ENCODE measurements at regions not wholly inside any gene's neighbourhood (a gene's known extent, or its start where the extent isn't known, plus 50 kb on each side); places are given as distances from the start of the nearest gene placed in this dataset.

DNA sequence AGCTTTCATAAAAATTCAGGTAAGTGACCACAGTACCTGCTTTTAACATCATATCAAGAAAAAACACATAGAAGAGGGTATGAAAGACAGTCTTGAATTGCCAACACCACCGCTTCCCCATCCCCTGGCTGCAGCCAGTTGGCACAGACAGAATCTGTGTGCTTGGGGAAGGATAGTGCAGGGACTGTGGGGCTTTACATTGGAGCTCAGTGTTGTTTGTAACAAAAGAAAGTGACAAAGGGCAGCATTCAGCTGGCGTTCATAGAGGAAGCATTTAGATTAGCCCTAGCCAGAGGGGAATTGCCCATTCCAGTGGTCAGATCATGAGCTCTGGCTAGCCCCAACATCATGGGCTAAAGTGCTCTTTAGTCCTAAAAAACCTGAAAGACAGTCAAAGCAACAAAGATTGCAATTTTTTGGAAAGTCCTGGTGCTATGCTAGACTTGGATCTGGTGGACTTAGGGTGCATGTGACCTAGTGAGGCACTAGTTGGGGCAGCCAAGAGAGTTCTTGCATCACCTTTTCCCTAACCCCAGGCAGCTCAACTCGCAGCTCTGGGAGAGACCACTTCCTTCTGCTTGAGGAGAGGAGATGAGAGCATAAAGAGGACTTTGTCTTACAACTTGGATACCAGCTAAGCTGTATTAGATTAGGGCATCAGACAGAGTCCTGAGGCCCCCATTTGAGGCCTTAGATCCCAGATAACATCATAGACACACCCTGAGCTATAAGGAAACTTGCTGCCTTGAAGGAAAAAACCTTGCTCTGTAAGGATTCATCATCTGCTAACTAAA, 1602.4 kb upstream of the ADGRL3 start:
- Histone ChIP-seq H3K4me3 (no peak overlapping the region), H3K27ac (replicated peaks in 1 of 4) (no peak overlapping the region), H3K4me1 (no peaks in the 10 kb centered on the region), H3K9me3 (no peaks in the 10 kb centered on the region), H3K36me3 (no peaks in the 10 kb centered on the region), H3K27me3 (no peaks in the 10 kb centered on the region)
- DNase-seq (ENCODE audit: extremely low spot score) = no peak
- TF ChIP-seq POLR2A (IDR thresholded peaks at IDR 0.05; ENCODE audit: low read depth) (no peak), POLR2AphosphoS5 (IDR thresholded peaks at IDR 0.05) (no peak), EP300 (IDR thresholded peaks at IDR 0.05) (no peak)
- TF ChIP-seq, protein P1, sequence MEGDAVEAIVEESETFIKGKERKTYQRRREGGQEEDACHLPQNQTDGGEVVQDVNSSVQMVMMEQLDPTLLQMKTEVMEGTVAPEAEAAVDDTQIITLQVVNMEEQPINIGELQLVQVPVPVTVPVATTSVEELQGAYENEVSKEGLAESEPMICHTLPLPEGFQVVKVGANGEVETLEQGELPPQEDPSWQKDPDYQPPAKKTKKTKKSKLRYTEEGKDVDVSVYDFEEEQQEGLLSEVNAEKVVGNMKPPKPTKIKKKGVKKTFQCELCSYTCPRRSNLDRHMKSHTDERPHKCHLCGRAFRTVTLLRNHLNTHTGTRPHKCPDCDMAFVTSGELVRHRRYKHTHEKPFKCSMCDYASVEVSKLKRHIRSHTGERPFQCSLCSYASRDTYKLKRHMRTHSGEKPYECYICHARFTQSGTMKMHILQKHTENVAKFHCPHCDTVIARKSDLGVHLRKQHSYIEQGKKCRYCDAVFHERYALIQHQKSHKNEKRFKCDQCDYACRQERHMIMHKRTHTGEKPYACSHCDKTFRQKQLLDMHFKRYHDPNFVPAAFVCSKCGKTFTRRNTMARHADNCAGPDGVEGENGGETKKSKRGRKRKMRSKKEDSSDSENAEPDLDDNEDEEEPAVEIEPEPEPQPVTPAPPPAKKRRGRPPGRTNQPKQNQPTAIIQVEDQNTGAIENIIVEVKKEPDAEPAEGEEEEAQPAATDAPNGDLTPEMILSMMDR (IDR thresholded peaks at IDR 0.05) = no peak
- intact Hi-C loops (cut with DNase I) = no loop called here
- 69% methylated on average over 3 of the region's 3 CpGs for WGBS

DNA sequence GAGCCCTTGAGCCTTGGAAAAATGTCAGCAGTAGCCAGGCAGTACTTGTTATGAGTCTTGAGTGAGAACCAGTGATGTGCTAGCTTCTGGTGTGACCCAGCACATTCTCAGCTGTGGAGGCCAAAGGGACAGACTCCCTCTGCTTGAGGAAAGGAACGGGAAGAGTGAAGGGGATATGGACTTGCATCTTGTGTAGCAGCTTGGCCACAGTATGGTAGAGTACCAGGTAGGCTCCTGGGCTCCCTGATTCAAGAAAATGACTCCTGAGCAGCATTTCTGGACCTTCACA, 1601.9 kb upstream of the ADGRL3 start:
- TF ChIP-seq, protein P1 (IDR thresholded peaks at IDR 0.05) = no peak
- TF ChIP-seq POLR2AphosphoS5 (IDR thresholded peaks at IDR 0.05) = no peak
- TF ChIP-seq EP300 (IDR thresholded peaks at IDR 0.05) = no peak
- TF ChIP-seq POLR2A (IDR thresholded peaks at IDR 0.05; ENCODE audit: low read depth) = no peak
- intact Hi-C loops (cut with DNase I) = no loop called here
- Histone ChIP-seq H3K4me1 (no peaks in the 10 kb centered on the region), H3K27me3 (no peaks in the 10 kb centered on the region), H3K4me3 (no peak overlapping the region), H3K27ac (replicated peaks in 1 of 4) (no peak overlapping the region), H3K36me3 (no peaks in the 10 kb centered on the region), H3K9me3 (no peaks in the 10 kb centered on the region)
- DNase-seq (ENCODE audit: extremely low spot score) = no peak
- WGBS = 33% methylated on average over 1 of the region's 1 CpG

DNA sequence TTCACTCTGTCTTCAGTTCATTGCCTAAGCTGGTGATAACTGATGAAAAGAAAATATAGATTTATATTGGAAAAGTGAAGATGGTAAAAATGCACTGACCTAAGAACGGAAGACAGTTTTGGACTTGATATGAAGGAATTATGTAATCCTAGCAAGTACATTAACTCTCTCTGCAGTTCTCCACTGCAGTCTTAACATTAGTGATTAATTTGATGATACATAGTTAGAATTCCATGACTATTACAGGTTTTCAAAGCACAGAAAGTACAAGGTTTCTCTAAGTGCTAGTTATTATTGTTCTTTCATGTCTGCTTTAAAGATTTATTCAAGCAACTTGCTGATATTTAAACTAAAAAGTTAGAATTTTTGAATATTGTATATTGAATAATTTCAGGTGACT, 1591.7 kb upstream of the ADGRL3 start:
- no peak for TF ChIP-seq POLR2A (IDR thresholded peaks at IDR 0.05; ENCODE audit: low read depth)
- TF ChIP-seq, protein P1 (IDR thresholded peaks at IDR 0.05) = no peak
- no peak for TF ChIP-seq EP300 (IDR thresholded peaks at IDR 0.05)
- TF ChIP-seq POLR2AphosphoS5 (IDR thresholded peaks at IDR 0.05) = no peak
- no peak overlapping the region for H3K4me3 ChIP-seq
- WGBS = 22% methylated on average over 1 of the region's 1 CpG
- H3K4me1 ChIP-seq = peaks cover 0 to 15% (median 11%) of the 10 kb centered on the region in 4 donors
- no peaks in the 10 kb centered on the region for H3K36me3 ChIP-seq
- H3K27me3 ChIP-seq = no peaks in the 10 kb centered on the region
- DNase-seq (ENCODE audit: extremely low spot score) = no peak
- intact Hi-C loops (cut with DNase I) = no loop called here
- no peak overlapping the region for H3K27ac ChIP-seq (replicated peaks in 1 of 4)
- no peaks in the 10 kb centered on the region for H3K9me3 ChIP-seq

DNA sequence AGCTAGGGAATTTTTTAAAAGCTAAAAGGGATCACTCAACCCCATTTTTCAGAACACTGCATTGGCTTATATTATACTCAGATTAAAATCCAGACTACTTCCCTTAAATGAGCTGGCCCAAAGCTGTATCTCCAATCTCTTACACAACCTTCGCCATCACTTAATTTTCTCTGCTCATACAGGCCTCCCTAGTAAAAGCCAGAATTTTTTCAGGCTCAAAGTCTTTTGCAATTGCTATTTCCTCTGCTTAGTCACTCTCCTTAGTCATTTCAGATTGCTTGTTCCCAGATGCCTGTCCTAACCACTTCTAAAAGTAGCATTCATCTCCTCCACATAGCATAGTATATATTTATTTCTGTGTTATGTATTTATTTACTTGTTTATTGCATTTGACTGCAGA, 1587.9 kb upstream of the ADGRL3 start:
- Histone ChIP-seq H3K36me3 (no peaks in the 10 kb centered on the region), H3K9me3 (no peaks in the 10 kb centered on the region), H3K27me3 (no peaks in the 10 kb centered on the region), H3K4me1 (peaks cover 0 to 15% (median 11%) of the 10 kb centered on the region in 4 donors), H3K27ac (replicated peaks in 1 of 4) (no peak overlapping the region), H3K4me3 (no peak overlapping the region)
- TF ChIP-seq POLR2AphosphoS5 (IDR thresholded peaks at IDR 0.05) (no peak), EP300 (IDR thresholded peaks at IDR 0.05) (no peak), POLR2A (IDR thresholded peaks at IDR 0.05; ENCODE audit: low read depth) (no peak)
- TF ChIP-seq, protein P1 (IDR thresholded peaks at IDR 0.05) = no peak
- intact Hi-C loops (cut with DNase I) = no loop called here
- no peak for DNase-seq (ENCODE audit: extremely low spot score)
- 74% methylated on average over 1 of the region's 1 CpG for WGBS

DNA sequence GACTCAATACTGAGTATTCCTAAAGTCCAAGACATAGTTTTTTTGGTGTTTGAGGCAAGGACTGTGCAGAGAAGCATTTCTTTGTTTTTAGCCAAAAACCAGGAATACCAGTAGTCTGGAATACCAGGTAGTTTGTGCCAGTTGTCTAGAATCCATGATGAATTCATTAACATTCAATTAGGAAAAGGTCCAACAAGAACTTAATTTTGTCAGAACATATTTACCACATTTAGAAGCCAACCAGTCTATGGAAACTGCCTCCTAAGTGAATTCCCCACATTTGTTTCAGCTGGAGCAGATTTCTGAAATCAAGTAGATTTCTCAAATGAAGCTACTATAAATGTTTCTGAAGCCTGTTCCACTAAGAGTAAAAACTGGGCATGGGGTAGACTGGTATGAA, 1584.8 kb upstream of the ADGRL3 start:
- Histone ChIP-seq H3K9me3 (no peaks in the 10 kb centered on the region), H3K36me3 (no peaks in the 10 kb centered on the region), H3K4me1 (no peaks in the 10 kb centered on the region), H3K4me3 (no peak overlapping the region), H3K27ac (replicated peaks in 1 of 4) (no peak overlapping the region), H3K27me3 (no peaks in the 10 kb centered on the region)
- TF ChIP-seq POLR2A (IDR thresholded peaks at IDR 0.05; ENCODE audit: low read depth) = no peak
- TF ChIP-seq, protein P1 (IDR thresholded peaks at IDR 0.05) = no peak
- TF ChIP-seq EP300 (IDR thresholded peaks at IDR 0.05) = no peak
- no peak for DNase-seq (ENCODE audit: extremely low spot score)
- intact Hi-C loops (cut with DNase I) = no loop called here
